GM18951 (cell line): ENCODE measurements at regions not wholly inside any gene's neighbourhood (a gene's known extent, or its start where the extent isn't known, plus 50 kb on each side); places are given as distances from the start of the nearest gene placed in this dataset.
"Not testable (repeated sequence)": the region's sequence is repeated elsewhere in the genome, so short reads cannot be mapped to it uniquely, and the experiment has no call there.

Source experiments
- POLR2A ChIP-seq: IDR thresholded peaks from 4 replicates; pipeline ENCODE4 v1.6.1; 2011; ENCODE audit warnings: mild to moderate bottlenecking; ENCODE audit not compliant: insufficient read length, insufficient read depth; ENCODE audit errors: extremely low read depth
- in situ Hi-C: fragments of 300-500 bp; cut with MboI; formaldehyde crosslinking; loops from one replicate; pipeline ENCODE4 v1.12.0; 2022; ENCODE audit warnings: low sequenced_read_pairs, mixed read lengths, inconsistent platforms; ENCODE audit not compliant: unreplicated experiment

- in situ Hi-C loops: no loop called here
- TF ChIP-seq POLR2A: no peak
These were observed 1101.7 kb upstream of the INTU start for GRCh38 chr4:126530996-126531585.

- in situ Hi-C loops: no loop called here
- TF ChIP-seq POLR2A: no peak
These were observed 1100.2 kb upstream of the INTU start for GRCh38 chr4:126532527-126532926.

- TF ChIP-seq POLR2A: no peak
- in situ Hi-C loops: no loop called here
These were observed 1099.5 kb upstream of the INTU start for GRCh38 chr4:126533146-126533805.

GRCh38 chr4:126539771-126540170, 1093.0 kb upstream of the INTU start:
- in situ Hi-C loops: no loop called here
- TF ChIP-seq POLR2A: no peak

- TF ChIP-seq POLR2A: no peak
- in situ Hi-C loops: no loop called here
These were observed 1090.9 kb upstream of the INTU start for GRCh38 chr4:126541820-126542219.

- in situ Hi-C loops: no loop called here
- TF ChIP-seq POLR2A: no peak
These were observed 1088.5 kb upstream of the INTU start for GRCh38 chr4:126544276-126544675.

GRCh38 chr4:126546197-126546596, 1086.6 kb upstream of the INTU start:
- in situ Hi-C loops: not testable (repeated sequence)

GRCh38 chr4:126547352-126547751, 1085.4 kb upstream of the INTU start:
- no peak for TF ChIP-seq POLR2A
- in situ Hi-C loops: no loop called here

- in situ Hi-C loops: no loop called here
- no peak for TF ChIP-seq POLR2A
These were observed 1083.9 kb upstream of the INTU start for GRCh38 chr4:126548890-126549289.

- in situ Hi-C loops: no loop called here
- no peak for TF ChIP-seq POLR2A
These were observed 1080.4 kb upstream of the INTU start for GRCh38 chr4:126552321-126552720.

GRCh38 chr4:126553248-126553647, 1079.5 kb upstream of the INTU start:
- in situ Hi-C loops: no loop called here
- no peak for TF ChIP-seq POLR2A

- no peak for TF ChIP-seq POLR2A
- in situ Hi-C loops: no loop called here
These were observed 1074.2 kb upstream of the INTU start for GRCh38 chr4:126558596-126558995.

- in situ Hi-C loops: no loop called here
- no peak for TF ChIP-seq POLR2A
These were observed 1072.8 kb upstream of the INTU start for GRCh38 chr4:126559961-126560360.

GRCh38 chr4:126560794-126561193, 1072.0 kb upstream of the INTU start:
- in situ Hi-C loops: no loop called here
- TF ChIP-seq POLR2A: no peak
